ENCODE measurements at regions not wholly inside any gene's neighbourhood (a gene's known extent, or its start where the extent isn't known, plus 50 kb on each side); places are given as distances from the start of the nearest gene placed in this dataset.

- TF ChIP-seq CTCF (conservative IDR thresholded peaks at IDR 0.05; ENCODE audit: low read length) (no peak), EZH2phosphoT487 (IDR thresholded peaks at IDR 0.05; ENCODE audit: borderline replicate concordance, low read depth, low read length) (no peak)
Measured at GRCh38 chr10:107232013-107232412, 67.5 kb upstream of the SORCS1 start.

All from OCI-LY7 (cell line).